Endothelial cell of umbilical vein (primary cell): ENCODE measurements at regions not wholly inside any gene's neighbourhood (a gene's known extent, or its start where the extent isn't known, plus 50 kb on each side); places are given as distances from the start of the nearest gene placed in this dataset.

Experiments
- BruUV-seq: library from RNA; stranded (reverse); fragments of 400-500 nt; replicated peaks from 2 replicates; lab custom pipeline; 2021; lab: Mats Ljungman, UMichigan
- CTCF ChIA-PET: fragments of 300-600, 350-600 bp; sonication (Branson Sonifier 250); formaldehyde crosslinking; loops from one replicate; lab custom pipeline; 2021; ENCODE audit warnings: antibody characterized with exemption, inconsistent platforms; lab: Charles Lee
- POLR2A ChIA-PET: fragments of 300-600, 350-600 bp; sonication (Branson Sonifier 250); formaldehyde crosslinking; loops from one replicate; lab custom pipeline; 2021; ENCODE audit warnings: antibody characterized with exemption, inconsistent platforms; lab: Charles Lee
- DNase-seq: peaks from one replicate; pipeline ENCODE4 v3.0.0-alpha.2; 2011; ENCODE audit warnings: low read depth, low spot score
- FAIRE-seq: peaks from 2 replicates; lab custom pipeline; 2011; peaks lifted over from hg19 to GRCh38; lab: Jason Lieb, UNC
- H2AFZ ChIP-seq: 2 replicates; pipeline ENCODE4 v1.6.0; 2012; ENCODE audit warnings: low read depth, low read length, control low read depth, inconsistent platforms
- H3K27ac ChIP-seq: 2 replicates; pipeline ENCODE4 v1.5.1; 2011; ENCODE audit warnings: low read depth, mild to moderate bottlenecking, control low read depth, low read length, moderate library complexity; ENCODE audit not compliant: insufficient read depth
- H3K27me3 ChIP-seq, 2 experiments: 2 replicates each; pipeline versions ENCODE4 v1.6.0 to v1.6.1; 2011; ENCODE audit warnings: low read length in 2 of 2, mixed read lengths in 1 of 2; ENCODE audit not compliant: control insufficient read depth in 2 of 2, insufficient read depth in 2 of 2
- H3K36me3 ChIP-seq, 2 experiments: 2 replicates in 1 of 2; 3 replicates in 1 of 2; pipeline ENCODE4 v1.5.1; 2011; ENCODE audit warnings: low read length in 2 of 2, mild to moderate bottlenecking in 1 of 2, moderate library complexity in 1 of 2; ENCODE audit not compliant: control insufficient read depth in 2 of 2, insufficient read depth in 2 of 2; ENCODE audit errors: extremely low read depth in 1 of 2
- H3K4me1 ChIP-seq: 3 replicates; pipeline ENCODE4 v1.5.1; 2011; ENCODE audit warnings: mild to moderate bottlenecking, low read length; ENCODE audit not compliant: control insufficient read depth, insufficient read depth; ENCODE audit errors: extremely low read depth
- H3K4me2 ChIP-seq: 2 replicates; pipeline ENCODE4 v1.6.1; 2011; ENCODE audit warnings: low read length, control low read depth, mixed read lengths; ENCODE audit not compliant: insufficient read depth
- H3K4me3 ChIP-seq, 3 experiments: fragments of 200-600 bp in 1 of 3; sonication (generic), shearing (Covaris generic) in 1 of 3; replicated peaks in 1 of 3; 2 replicates each; pipeline ENCODE4 v1.5.1; 2011 to 2016; ENCODE audit warnings: control low read depth in 3 of 3, low read length in 3 of 3, mild to moderate bottlenecking in 2 of 3, inconsistent platforms in 1 of 3, low read depth in 1 of 3, moderate library complexity in 1 of 3; ENCODE audit not compliant: insufficient read depth in 1 of 3
- H3K79me2 ChIP-seq: 2 replicates; pipeline ENCODE4 v1.6.0; 2012; ENCODE audit warnings: low read length, inconsistent platforms; ENCODE audit not compliant: control insufficient read depth, insufficient read depth
- H3K9ac ChIP-seq: replicated peaks from 2 replicates; pipeline ENCODE3; 2011; ENCODE audit warnings: low read length, control low read depth; ENCODE audit not compliant: insufficient read depth; ENCODE audit errors: extremely low read depth
- H3K9me1 ChIP-seq: replicated peaks from 3 replicates; pipeline ENCODE4 v1.6.0; 2011; ENCODE audit warnings: mild to moderate bottlenecking, low read length; ENCODE audit not compliant: control insufficient read depth, insufficient read depth; ENCODE audit errors: extremely low read depth
- H3K9me3 ChIP-seq: replicated peaks from 2 replicates; pipeline ENCODE4 v1.5.1; 2012; ENCODE audit warnings: low read length, inconsistent platforms; ENCODE audit not compliant: control insufficient read depth, insufficient read depth
- H4K20me1 ChIP-seq: replicated peaks from 2 replicates; pipeline ENCODE3; 2011; ENCODE audit warnings: mild to moderate bottlenecking, low read length; ENCODE audit not compliant: control insufficient read depth, insufficient read depth; ENCODE audit errors: extremely low read depth
- CTCF ChIP-seq, 2 donors: IDR thresholded peaks; 1 replicate in 1 of 2; 2 replicates in 1 of 2; pipeline ENCODE4 v1.5.1; 2011; ENCODE audit warnings: low read length in 2 of 2, mild to moderate bottlenecking in 2 of 2, moderate library complexity in 2 of 2, control low read depth in 1 of 2, inconsistent platforms in 1 of 2, low read depth in 1 of 2; ENCODE audit not compliant: insufficient read depth in 1 of 2; ENCODE audit errors: extremely low read depth in 1 of 2
- EZH2 ChIP-seq: IDR thresholded peaks from 2 replicates; pipeline ENCODE4 v1.6.1; 2012; ENCODE audit warnings: borderline replicate concordance, low read depth, mild to moderate bottlenecking, moderate library complexity, low read length, inconsistent platforms; ENCODE audit not compliant: severe bottlenecking
- FOS ChIP-seq: IDR thresholded peaks from 2 replicates; pipeline ENCODE4 v1.6.1; 2011; ENCODE audit warnings: mild to moderate bottlenecking, low read length, moderate library complexity, borderline replicate concordance; ENCODE audit not compliant: insufficient read depth
- GATA2 ChIP-seq: IDR thresholded peaks from 2 replicates; pipeline ENCODE4 v1.7.0; 2011; ENCODE audit warnings: low read depth, mild to moderate bottlenecking, moderate library complexity, mixed read lengths, low read length; ENCODE audit not compliant: insufficient read length, insufficient read depth
- JUN ChIP-seq: IDR thresholded peaks from 2 replicates; pipeline ENCODE4 v1.6.1; 2011; ENCODE audit warnings: borderline replicate concordance, low read depth; ENCODE audit not compliant: insufficient read length, insufficient read depth
- MYC ChIP-seq: IDR thresholded peaks from one replicate; pipeline ENCODE4 v1.6.1; 2011; ENCODE audit warnings: mild to moderate bottlenecking, low read depth, low read length
- POLR2A ChIP-seq: IDR thresholded peaks from 2 replicates; pipeline ENCODE4 v1.6.1; 2012; ENCODE audit warnings: low read depth, mild to moderate bottlenecking, control low read depth, low read length
- POLR2AphosphoS5 ChIP-seq: IDR thresholded peaks from 2 replicates; pipeline ENCODE4 v1.6.1; 2012; ENCODE audit warnings: low read depth, mild to moderate bottlenecking, control low read depth, low read length, moderate library complexity; ENCODE audit not compliant: insufficient read depth
- dilution Hi-C: fragments of 300-500 bp; cut with MboI; formaldehyde crosslinking; loops from one replicate; pipeline ENCODE4 v1.15.0; 2019; ENCODE audit warnings: low sequenced_read_pairs; ENCODE audit not compliant: extremely low pct_ligation_motif_present
- intact Hi-C: fragments of 100-400 bp; cut with micrococcal nuclease; formaldehyde crosslinking; loops from one replicate; pipeline ENCODE4 v1.10.0; 2022
- TF ChIP-seq, protein P1 (sequence below): IDR thresholded peaks from 2 replicates; pipeline ENCODE4 v1.6.1; 2011; ENCODE audit not compliant: insufficient read depth, insufficient read length

- no peak for TF ChIP-seq CTCF (IDR thresholded peaks at IDR 0.05; ENCODE audit: extremely low read depth in 1 of 2, insufficient read depth in 1 of 2, low read depth in 1 of 2, low read length in 2 of 2)
- TF ChIP-seq, protein P1, sequence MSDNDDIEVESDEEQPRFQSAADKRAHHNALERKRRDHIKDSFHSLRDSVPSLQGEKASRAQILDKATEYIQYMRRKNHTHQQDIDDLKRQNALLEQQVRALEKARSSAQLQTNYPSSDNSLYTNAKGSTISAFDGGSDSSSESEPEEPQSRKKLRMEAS: no peak
- TF ChIP-seq FOS: no peak
- TF ChIP-seq POLR2A: no peak
- no peaks in the 10 kb centered on the region for H4K20me1 ChIP-seq
- H3K27me3 ChIP-seq: no peaks in the 10 kb centered on the region
- H3K27ac ChIP-seq: no peak overlapping the region
- ChIA-PET CTCF (no interaction called here), POLR2A (no interaction called here)
- H3K9ac ChIP-seq: no peak overlapping the region
- dilution Hi-C loops: no loop called here
- H3K9me3 ChIP-seq: peaks cover 2% of the 10 kb centered on the region
- H3K4me3 ChIP-seq: no peak overlapping the region
- H3K79me2 ChIP-seq: no peaks in the 10 kb centered on the region
- H3K9me1 ChIP-seq: no peaks in the 10 kb centered on the region
- FAIRE-seq (no peak), DNase-seq (no peak)
- no peak overlapping the region for H3K4me2 ChIP-seq
- BruUV-seq: no TSS peak
- no peaks in the 10 kb centered on the region for H3K4me1 ChIP-seq
- no peaks in the 10 kb centered on the region for H3K36me3 ChIP-seq
- no peak overlapping the region for H2AFZ ChIP-seq
- intact Hi-C loops: no loop called here
Measured at GRCh38 chr3:137524751-137525150, 239.4 kb upstream of the SOX14 start.

DNA sequence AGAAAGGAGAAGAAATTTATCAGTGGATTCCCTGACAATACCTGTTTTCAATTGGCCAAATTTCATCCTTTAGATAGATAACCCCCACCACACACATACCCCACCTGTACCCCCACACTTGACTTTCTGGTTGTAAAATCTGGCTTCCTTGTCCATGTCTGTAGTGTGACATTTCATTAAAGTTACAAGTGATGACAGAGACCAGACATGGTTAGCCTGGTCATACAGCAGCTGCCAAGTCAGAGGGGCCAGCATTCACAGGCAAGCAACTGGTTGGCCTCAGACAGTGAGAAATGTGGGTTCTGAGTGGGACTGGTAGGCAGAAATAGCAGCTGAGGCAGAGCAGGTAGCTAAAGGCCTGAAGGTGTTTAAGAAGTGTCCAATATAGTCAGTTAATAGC lies 238.6 kb upstream of the SOX14 start:
- H3K36me3 ChIP-seq: no peaks in the 10 kb centered on the region
- FAIRE-seq (no peak), DNase-seq (no peak)
- no peaks in the 10 kb centered on the region for H3K9me1 ChIP-seq
- H3K79me2 ChIP-seq: no peaks in the 10 kb centered on the region
- no peak overlapping the region for H3K9ac ChIP-seq
- peaks cover 2% of the 10 kb centered on the region for H3K9me3 ChIP-seq
- no peak overlapping the region for H3K4me3 ChIP-seq
- intact Hi-C loops (no loop called here), dilution Hi-C loops (no loop called here)
- CTCF ChIA-PET: no interaction called here
- no peak overlapping the region for H3K27ac ChIP-seq
- BruUV-seq: no TSS peak
- no peaks in the 10 kb centered on the region for H3K27me3 ChIP-seq
- H4K20me1 ChIP-seq: no peaks in the 10 kb centered on the region
- H2AFZ ChIP-seq: no peak overlapping the region
- POLR2A ChIA-PET: no interaction called here
- TF ChIP-seq, protein P1: no peak
- TF ChIP-seq GATA2 (no peak), POLR2A (no peak), CTCF (IDR thresholded peaks at IDR 0.05; ENCODE audit: extremely low read depth in 1 of 2, insufficient read depth in 1 of 2, low read depth in 1 of 2, low read length in 2 of 2) (no peak), JUN (no peak), POLR2AphosphoS5 (no peak), MYC (no peak), EZH2 (no peak), FOS (no peak)
- no peak overlapping the region for H3K4me2 ChIP-seq
- H3K4me1 ChIP-seq: no peaks in the 10 kb centered on the region
